ENCODE measurements at regions not wholly inside any gene's neighbourhood (a gene's known extent, or its start where the extent isn't known, plus 50 kb on each side); places are given as distances from the start of the nearest gene placed in this dataset.

GRCh38 chr2:105567996-105568494 is 169.2 kb upstream of the FHL2 start:
- TF ChIP-seq, protein P1, sequence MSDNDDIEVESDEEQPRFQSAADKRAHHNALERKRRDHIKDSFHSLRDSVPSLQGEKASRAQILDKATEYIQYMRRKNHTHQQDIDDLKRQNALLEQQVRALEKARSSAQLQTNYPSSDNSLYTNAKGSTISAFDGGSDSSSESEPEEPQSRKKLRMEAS (IDR thresholded peaks at IDR 0.05; ENCODE audit: low read depth, low read length), result no peak
- TF ChIP-seq, protein P2, sequence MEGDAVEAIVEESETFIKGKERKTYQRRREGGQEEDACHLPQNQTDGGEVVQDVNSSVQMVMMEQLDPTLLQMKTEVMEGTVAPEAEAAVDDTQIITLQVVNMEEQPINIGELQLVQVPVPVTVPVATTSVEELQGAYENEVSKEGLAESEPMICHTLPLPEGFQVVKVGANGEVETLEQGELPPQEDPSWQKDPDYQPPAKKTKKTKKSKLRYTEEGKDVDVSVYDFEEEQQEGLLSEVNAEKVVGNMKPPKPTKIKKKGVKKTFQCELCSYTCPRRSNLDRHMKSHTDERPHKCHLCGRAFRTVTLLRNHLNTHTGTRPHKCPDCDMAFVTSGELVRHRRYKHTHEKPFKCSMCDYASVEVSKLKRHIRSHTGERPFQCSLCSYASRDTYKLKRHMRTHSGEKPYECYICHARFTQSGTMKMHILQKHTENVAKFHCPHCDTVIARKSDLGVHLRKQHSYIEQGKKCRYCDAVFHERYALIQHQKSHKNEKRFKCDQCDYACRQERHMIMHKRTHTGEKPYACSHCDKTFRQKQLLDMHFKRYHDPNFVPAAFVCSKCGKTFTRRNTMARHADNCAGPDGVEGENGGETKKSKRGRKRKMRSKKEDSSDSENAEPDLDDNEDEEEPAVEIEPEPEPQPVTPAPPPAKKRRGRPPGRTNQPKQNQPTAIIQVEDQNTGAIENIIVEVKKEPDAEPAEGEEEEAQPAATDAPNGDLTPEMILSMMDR (IDR thresholded peaks at IDR 0.05; ENCODE audit: low read depth, low read length), result no peak
- TF ChIP-seq POLR2A (IDR thresholded peaks at IDR 0.05; ENCODE audit: extremely low read depth, insufficient read length) (no peak), MYC (IDR thresholded peaks at IDR 0.05; ENCODE audit: low read depth, low read length) (no peak)

Data from NB4 (cell line).